ENCODE measurements at regions not wholly inside any gene's neighbourhood (a gene's known extent, or its start where the extent isn't known, plus 50 kb on each side); places are given as distances from the start of the nearest gene placed in this dataset.

DNA sequence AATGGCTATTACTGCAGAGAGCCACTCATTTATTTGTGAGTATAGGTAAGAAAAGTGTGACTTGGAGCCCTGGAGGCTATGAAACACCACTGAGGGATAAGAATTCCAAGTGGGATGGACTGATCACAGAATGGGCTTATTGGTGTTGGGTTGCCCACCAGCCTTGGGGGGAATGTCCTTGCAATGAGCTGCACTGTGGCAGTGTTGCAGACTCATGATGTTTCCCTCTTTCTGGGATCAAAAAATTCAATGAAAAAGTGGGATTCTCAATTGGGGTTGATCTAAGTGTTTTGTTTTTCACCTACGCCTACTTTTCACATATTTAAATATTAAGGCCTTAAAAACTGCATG lies 1024.5 kb upstream of the PCDH10 start:
- TF ChIP-seq, protein P1, sequence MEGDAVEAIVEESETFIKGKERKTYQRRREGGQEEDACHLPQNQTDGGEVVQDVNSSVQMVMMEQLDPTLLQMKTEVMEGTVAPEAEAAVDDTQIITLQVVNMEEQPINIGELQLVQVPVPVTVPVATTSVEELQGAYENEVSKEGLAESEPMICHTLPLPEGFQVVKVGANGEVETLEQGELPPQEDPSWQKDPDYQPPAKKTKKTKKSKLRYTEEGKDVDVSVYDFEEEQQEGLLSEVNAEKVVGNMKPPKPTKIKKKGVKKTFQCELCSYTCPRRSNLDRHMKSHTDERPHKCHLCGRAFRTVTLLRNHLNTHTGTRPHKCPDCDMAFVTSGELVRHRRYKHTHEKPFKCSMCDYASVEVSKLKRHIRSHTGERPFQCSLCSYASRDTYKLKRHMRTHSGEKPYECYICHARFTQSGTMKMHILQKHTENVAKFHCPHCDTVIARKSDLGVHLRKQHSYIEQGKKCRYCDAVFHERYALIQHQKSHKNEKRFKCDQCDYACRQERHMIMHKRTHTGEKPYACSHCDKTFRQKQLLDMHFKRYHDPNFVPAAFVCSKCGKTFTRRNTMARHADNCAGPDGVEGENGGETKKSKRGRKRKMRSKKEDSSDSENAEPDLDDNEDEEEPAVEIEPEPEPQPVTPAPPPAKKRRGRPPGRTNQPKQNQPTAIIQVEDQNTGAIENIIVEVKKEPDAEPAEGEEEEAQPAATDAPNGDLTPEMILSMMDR (conservative IDR thresholded peaks at IDR 0.05; ENCODE audit: control insufficient read depth, insufficient read depth, low read depth, low read length), result no peak
- no peak for DNase-seq (ENCODE audit: low read depth)
- H3K4me3 ChIP-seq (ENCODE audit: control insufficient read depth, low read depth, low read length), result no peak overlapping the region

GRCh38 chr4:132125131-132125530 lies 1024.0 kb upstream of the PCDH10 start:
- DNase-seq (ENCODE audit: low read depth), result no peak
- no peak overlapping the region for H3K4me3 ChIP-seq (ENCODE audit: control insufficient read depth, low read depth, low read length)
- TF ChIP-seq, protein P1 (conservative IDR thresholded peaks at IDR 0.05; ENCODE audit: control insufficient read depth, insufficient read depth, low read depth, low read length), result no peak

DNA sequence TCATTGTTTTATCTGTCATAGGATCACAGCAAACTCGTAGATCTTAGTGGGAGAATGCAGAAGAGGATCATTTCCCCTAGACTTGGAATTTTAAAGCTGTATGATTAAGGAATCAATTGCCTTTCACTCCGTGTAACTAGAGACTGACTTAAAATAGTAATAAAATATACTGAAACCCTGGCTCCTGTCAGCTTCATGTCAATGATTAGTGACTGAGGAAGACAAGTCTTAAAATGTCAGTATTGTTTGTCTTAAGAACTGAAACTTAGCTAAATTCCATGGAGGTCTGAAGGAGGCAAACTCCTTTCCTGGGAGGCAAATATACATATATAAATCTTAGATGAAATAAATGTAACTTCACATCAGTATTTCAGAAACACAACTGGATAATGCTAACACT lies 1016.7 kb upstream of the PCDH10 start:
- no peak overlapping the region for H3K4me3 ChIP-seq (ENCODE audit: control insufficient read depth, low read depth, low read length)
- DNase-seq (ENCODE audit: low read depth), result no peak
- TF ChIP-seq, protein P1 (conservative IDR thresholded peaks at IDR 0.05; ENCODE audit: control insufficient read depth, insufficient read depth, low read depth, low read length), result no peak

- TF ChIP-seq, protein P1 (conservative IDR thresholded peaks at IDR 0.05; ENCODE audit: control insufficient read depth, insufficient read depth, low read depth, low read length), result no peak
- H3K4me3 ChIP-seq (ENCODE audit: control insufficient read depth, low read depth, low read length), result no peak overlapping the region
- no peak for DNase-seq (ENCODE audit: low read depth)
Observed at GRCh38 chr4:132169660-132170059, 979.4 kb upstream of the PCDH10 start.

GRCh38 chr4:132180020-132180427 lies 969.1 kb upstream of the PCDH10 start:
- TF ChIP-seq, protein P1 (conservative IDR thresholded peaks at IDR 0.05; ENCODE audit: control insufficient read depth, insufficient read depth, low read depth, low read length), result no peak
- peak; percentile 46 for DNase-seq (ENCODE audit: low read depth)
- H3K4me3 ChIP-seq (ENCODE audit: control insufficient read depth, low read depth, low read length), result no peak overlapping the region

- TF ChIP-seq, protein P1 (conservative IDR thresholded peaks at IDR 0.05; ENCODE audit: control insufficient read depth, insufficient read depth, low read depth, low read length), result no peak
- H3K4me3 ChIP-seq (ENCODE audit: control insufficient read depth, low read depth, low read length), result no peak overlapping the region
- peak; percentile 1 for DNase-seq (ENCODE audit: low read depth)
Observed at GRCh38 chr4:132195176-132195575, 953.9 kb upstream of the PCDH10 start.

GRCh38 chr4:132203618-132204017 lies 945.5 kb upstream of the PCDH10 start:
- TF ChIP-seq, protein P1 (conservative IDR thresholded peaks at IDR 0.05; ENCODE audit: control insufficient read depth, insufficient read depth, low read depth, low read length), result no peak
- no peak for DNase-seq (ENCODE audit: low read depth)
- no peak overlapping the region for H3K4me3 ChIP-seq (ENCODE audit: control insufficient read depth, low read depth, low read length)

Data from fibroblast of mammary gland (primary cell).